Liver (tissue), 3 donors: ENCODE measurements at regions not wholly inside any gene's neighbourhood (a gene's known extent, or its start where the extent isn't known, plus 50 kb on each side); places are given as distances from the start of the nearest gene placed in this dataset.

Experiments used
- EGR1 ChIP-seq, 2 donors: IDR thresholded peaks; 2 replicates each; pipeline ENCODE4 v1.6.1; 2016 to 2018; ENCODE audit warnings: antibody characterized with exemption in 2 of 2, low read depth in 2 of 2
- FOXA2 ChIP-seq: IDR thresholded peaks from 2 replicates; pipeline ENCODE4 v1.6.1; 2016; ENCODE audit warnings: antibody characterized with exemption
- GABPA ChIP-seq, 2 donors: IDR thresholded peaks in 1 of 2; conservative IDR thresholded peaks in 1 of 2; 2 replicates each; pipeline ENCODE4 v1.6.1; 2016; ENCODE audit warnings: antibody characterized with exemption in 2 of 2, mild to moderate bottlenecking in 1 of 2, moderate library complexity in 1 of 2
- JUND ChIP-seq, 2 donors: IDR thresholded peaks; 2 replicates each; pipeline ENCODE4 v1.6.1; 2016; ENCODE audit warnings: antibody characterized with exemption in 2 of 2
- NR2F2 ChIP-seq: IDR thresholded peaks from 2 replicates; pipeline ENCODE4 v1.6.1; 2016; ENCODE audit warnings: antibody characterized with exemption
- RAD21 ChIP-seq, 2 donors: IDR thresholded peaks; 2 replicates each; pipeline ENCODE4 v1.6.1; 2016; ENCODE audit warnings: antibody characterized with exemption in 2 of 2, mild to moderate bottlenecking in 2 of 2
- SP1 ChIP-seq: IDR thresholded peaks from 2 replicates; pipeline ENCODE4 v1.6.1; 2018; ENCODE audit warnings: antibody characterized with exemption, mild to moderate bottlenecking
- TAF1 ChIP-seq: conservative IDR thresholded peaks from 2 replicates; pipeline ENCODE4 v1.6.1; 2016; ENCODE audit warnings: antibody characterized with exemption, mild to moderate bottlenecking
- YY1 ChIP-seq: IDR thresholded peaks from 2 replicates; pipeline ENCODE4 v1.6.1; 2016; ENCODE audit warnings: antibody characterized with exemption, mild to moderate bottlenecking
- TF ChIP-seq, protein P1 (sequence below): fragments of 150-350 bp; IDR thresholded peaks from 2 replicates; pipeline ENCODE4 v1.5.1; 2017; ENCODE audit warnings: improper control_type of control experiment, low read depth, low read length; ENCODE audit not compliant: missing input control
- TF ChIP-seq, protein P2 (sequence below): IDR thresholded peaks from 2 replicates; pipeline ENCODE4 v1.6.1; 2016; ENCODE audit warnings: antibody characterized with exemption
- TF ChIP-seq, protein P3 (sequence below): IDR thresholded peaks from 2 replicates; pipeline ENCODE4 v1.6.1; 2016; ENCODE audit warnings: antibody characterized with exemption
- TF ChIP-seq, protein P4 (sequence below): IDR thresholded peaks from 2 replicates; pipeline ENCODE4 v1.6.1; 2016; ENCODE audit warnings: antibody characterized with exemption, mild to moderate bottlenecking
- TF ChIP-seq, protein P5 (sequence below): IDR thresholded peaks from 2 replicates; pipeline ENCODE4 v1.6.1; 2016; ENCODE audit warnings: antibody characterized with exemption
- donor health status: healthy.
- donor health status: healthy.

DNA sequence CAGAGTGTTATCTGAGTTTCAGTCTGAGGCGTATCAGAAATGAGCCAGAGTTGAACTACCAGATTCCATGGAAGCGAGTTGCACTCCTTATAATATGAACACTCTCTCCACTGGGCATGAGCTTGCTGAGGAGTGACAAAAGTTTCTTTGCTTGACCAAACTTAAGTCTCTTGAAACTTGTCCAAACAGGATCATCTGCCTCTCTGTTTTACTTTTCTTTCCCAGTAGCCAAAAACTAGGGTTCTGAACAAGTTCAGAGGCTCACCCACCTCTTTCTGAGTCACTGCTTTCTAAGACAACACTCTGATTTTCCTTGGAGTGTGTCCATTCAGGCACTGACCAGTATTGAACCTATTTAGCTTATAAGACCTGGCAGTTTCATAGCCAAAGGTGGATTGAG is 233.2 kb upstream of the TCF4 start:
- TF ChIP-seq NR2F2 (no peak), EGR1 (IDR thresholded peaks at IDR 0.05; ENCODE audit: low read depth in 2 of 2) (no peak), TAF1 (no peak), YY1 (no peak), GABPA (IDR thresholded peaks at IDR 0.05 in 1 of 2, conservative IDR thresholded peaks at IDR 0.05 in 1 of 2) (no peak), FOXA2 (no peak), RAD21 (IDR thresholded peaks at IDR 0.05) (no peak), JUND (IDR thresholded peaks at IDR 0.05) (no peak), SP1 (no peak)
- TF ChIP-seq, protein P1, sequence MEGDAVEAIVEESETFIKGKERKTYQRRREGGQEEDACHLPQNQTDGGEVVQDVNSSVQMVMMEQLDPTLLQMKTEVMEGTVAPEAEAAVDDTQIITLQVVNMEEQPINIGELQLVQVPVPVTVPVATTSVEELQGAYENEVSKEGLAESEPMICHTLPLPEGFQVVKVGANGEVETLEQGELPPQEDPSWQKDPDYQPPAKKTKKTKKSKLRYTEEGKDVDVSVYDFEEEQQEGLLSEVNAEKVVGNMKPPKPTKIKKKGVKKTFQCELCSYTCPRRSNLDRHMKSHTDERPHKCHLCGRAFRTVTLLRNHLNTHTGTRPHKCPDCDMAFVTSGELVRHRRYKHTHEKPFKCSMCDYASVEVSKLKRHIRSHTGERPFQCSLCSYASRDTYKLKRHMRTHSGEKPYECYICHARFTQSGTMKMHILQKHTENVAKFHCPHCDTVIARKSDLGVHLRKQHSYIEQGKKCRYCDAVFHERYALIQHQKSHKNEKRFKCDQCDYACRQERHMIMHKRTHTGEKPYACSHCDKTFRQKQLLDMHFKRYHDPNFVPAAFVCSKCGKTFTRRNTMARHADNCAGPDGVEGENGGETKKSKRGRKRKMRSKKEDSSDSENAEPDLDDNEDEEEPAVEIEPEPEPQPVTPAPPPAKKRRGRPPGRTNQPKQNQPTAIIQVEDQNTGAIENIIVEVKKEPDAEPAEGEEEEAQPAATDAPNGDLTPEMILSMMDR, result no peak
- TF ChIP-seq, protein P2, sequence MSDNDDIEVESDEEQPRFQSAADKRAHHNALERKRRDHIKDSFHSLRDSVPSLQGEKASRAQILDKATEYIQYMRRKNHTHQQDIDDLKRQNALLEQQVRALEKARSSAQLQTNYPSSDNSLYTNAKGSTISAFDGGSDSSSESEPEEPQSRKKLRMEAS, result no peak
- TF ChIP-seq, protein P3, sequence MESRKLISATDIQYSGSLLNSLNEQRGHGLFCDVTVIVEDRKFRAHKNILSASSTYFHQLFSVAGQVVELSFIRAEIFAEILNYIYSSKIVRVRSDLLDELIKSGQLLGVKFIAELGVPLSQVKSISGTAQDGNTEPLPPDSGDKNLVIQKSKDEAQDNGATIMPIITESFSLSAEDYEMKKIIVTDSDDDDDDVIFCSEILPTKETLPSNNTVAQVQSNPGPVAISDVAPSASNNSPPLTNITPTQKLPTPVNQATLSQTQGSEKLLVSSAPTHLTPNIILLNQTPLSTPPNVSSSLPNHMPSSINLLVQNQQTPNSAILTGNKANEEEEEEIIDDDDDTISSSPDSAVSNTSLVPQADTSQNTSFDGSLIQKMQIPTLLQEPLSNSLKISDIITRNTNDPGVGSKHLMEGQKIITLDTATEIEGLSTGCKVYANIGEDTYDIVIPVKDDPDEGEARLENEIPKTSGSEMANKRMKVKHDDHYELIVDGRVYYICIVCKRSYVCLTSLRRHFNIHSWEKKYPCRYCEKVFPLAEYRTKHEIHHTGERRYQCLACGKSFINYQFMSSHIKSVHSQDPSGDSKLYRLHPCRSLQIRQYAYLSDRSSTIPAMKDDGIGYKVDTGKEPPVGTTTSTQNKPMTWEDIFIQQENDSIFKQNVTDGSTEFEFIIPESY, result no peak
- TF ChIP-seq, protein P4, sequence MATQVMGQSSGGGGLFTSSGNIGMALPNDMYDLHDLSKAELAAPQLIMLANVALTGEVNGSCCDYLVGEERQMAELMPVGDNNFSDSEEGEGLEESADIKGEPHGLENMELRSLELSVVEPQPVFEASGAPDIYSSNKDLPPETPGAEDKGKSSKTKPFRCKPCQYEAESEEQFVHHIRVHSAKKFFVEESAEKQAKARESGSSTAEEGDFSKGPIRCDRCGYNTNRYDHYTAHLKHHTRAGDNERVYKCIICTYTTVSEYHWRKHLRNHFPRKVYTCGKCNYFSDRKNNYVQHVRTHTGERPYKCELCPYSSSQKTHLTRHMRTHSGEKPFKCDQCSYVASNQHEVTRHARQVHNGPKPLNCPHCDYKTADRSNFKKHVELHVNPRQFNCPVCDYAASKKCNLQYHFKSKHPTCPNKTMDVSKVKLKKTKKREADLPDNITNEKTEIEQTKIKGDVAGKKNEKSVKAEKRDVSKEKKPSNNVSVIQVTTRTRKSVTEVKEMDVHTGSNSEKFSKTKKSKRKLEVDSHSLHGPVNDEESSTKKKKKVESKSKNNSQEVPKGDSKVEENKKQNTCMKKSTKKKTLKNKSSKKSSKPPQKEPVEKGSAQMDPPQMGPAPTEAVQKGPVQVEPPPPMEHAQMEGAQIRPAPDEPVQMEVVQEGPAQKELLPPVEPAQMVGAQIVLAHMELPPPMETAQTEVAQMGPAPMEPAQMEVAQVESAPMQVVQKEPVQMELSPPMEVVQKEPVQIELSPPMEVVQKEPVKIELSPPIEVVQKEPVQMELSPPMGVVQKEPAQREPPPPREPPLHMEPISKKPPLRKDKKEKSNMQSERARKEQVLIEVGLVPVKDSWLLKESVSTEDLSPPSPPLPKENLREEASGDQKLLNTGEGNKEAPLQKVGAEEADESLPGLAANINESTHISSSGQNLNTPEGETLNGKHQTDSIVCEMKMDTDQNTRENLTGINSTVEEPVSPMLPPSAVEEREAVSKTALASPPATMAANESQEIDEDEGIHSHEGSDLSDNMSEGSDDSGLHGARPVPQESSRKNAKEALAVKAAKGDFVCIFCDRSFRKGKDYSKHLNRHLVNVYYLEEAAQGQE, result no peak
- TF ChIP-seq, protein P5, sequence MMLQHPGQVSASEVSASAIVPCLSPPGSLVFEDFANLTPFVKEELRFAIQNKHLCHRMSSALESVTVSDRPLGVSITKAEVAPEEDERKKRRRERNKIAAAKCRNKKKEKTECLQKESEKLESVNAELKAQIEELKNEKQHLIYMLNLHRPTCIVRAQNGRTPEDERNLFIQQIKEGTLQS, result no peak
